Epithelial cell of proximal tubule (primary cell): ENCODE measurements at regions not wholly inside any gene's neighbourhood (a gene's known extent, or its start where the extent isn't known, plus 50 kb on each side); places are given as distances from the start of the nearest gene placed in this dataset.

Source experiments
- DNase-seq: peaks from one replicate; pipeline ENCODE4 v3.0.0-alpha.2; 2011; ENCODE audit warnings: low read depth
- H3K4me3 ChIP-seq: 2 replicates; pipeline ENCODE4 v1.5.1; 2011; ENCODE audit warnings: low read depth, mild to moderate bottlenecking, low read length
- TF ChIP-seq, protein P1 (sequence below): conservative IDR thresholded peaks from 2 replicates; pipeline ENCODE4 v1.5.1; 2012; ENCODE audit warnings: low read depth, mild to moderate bottlenecking, low read length

DNA sequence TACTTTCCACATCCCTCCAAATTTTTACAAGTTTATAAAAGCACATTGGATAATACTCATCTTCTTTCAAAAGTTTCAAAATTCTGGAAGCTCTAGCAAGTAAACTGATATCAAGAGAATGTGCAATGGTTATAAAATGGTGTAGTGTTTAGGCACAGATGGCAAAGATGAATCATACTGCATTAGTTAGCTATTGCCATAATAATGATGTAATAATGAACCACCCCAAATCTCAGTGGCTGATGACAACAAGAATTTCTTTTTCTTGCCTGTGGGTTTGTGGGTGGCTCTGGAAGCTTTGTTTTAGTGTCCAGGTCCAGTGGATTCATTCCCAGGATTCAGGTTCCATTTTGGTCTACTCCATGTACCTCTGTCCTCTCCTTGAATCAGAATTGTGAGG, 319.0 kb downstream of the BRINP1 start:
- no peak for DNase-seq
- TF ChIP-seq, protein P1, sequence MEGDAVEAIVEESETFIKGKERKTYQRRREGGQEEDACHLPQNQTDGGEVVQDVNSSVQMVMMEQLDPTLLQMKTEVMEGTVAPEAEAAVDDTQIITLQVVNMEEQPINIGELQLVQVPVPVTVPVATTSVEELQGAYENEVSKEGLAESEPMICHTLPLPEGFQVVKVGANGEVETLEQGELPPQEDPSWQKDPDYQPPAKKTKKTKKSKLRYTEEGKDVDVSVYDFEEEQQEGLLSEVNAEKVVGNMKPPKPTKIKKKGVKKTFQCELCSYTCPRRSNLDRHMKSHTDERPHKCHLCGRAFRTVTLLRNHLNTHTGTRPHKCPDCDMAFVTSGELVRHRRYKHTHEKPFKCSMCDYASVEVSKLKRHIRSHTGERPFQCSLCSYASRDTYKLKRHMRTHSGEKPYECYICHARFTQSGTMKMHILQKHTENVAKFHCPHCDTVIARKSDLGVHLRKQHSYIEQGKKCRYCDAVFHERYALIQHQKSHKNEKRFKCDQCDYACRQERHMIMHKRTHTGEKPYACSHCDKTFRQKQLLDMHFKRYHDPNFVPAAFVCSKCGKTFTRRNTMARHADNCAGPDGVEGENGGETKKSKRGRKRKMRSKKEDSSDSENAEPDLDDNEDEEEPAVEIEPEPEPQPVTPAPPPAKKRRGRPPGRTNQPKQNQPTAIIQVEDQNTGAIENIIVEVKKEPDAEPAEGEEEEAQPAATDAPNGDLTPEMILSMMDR = no peak
- H3K4me3 ChIP-seq = no peak overlapping the region

DNA sequence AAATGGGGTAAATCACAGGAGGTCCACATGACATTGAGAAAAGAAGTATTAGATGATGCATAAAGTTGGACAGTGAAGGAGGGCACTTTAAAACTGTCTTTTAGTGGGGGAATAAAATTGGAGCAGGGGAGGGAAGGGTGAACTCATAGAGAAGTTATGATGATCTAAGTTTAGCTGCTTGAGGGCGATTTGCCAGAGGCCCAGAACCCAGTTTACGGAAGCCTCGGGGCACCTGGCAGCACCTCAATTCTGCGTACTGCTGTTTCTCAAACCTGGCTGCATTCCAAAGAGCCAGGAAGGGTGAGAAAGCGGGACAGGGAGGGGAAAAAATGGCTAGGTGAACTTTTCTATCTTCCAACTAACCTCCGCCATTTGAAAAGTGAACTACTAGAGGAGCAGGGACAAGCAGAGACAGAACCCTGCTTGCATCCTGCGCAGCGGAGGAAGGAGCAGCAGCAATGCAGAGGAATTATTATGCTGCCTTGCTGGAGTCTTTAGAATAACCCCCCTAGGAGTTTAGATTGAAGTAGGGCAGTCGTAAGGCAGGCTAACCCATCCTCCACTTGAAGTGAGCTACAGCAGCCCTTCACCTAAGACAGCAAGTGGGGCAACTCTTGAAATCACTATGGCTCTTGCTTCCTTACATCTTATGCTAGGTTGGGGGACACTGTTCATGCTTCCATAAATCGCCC, 316.8 kb downstream of the BRINP1 start:
- TF ChIP-seq, protein P1 = no peak
- no peak for DNase-seq
- no peak overlapping the region for H3K4me3 ChIP-seq

DNA sequence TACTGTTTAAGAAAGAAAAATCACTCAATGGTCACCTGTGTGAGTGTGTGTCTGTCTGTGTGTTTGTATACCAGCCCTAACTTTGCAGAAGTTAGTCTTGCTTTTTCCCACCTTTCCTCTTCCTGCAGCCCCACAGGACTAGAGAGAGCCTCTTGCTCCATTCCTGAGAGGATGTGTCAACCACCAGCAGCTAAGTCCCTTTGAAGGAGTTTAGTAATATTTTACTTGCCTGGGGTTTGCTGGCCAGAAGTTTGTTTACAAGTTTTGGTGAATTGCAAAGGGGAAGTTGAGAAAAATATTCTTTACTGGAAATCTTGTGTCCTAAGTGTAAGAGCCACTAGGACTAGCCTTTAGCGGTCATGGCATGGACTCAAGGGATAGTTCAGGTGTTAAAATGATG, 316.2 kb downstream of the BRINP1 start:
- TF ChIP-seq, protein P1 = no peak
- no peak for DNase-seq
- no peak overlapping the region for H3K4me3 ChIP-seq

DNA sequence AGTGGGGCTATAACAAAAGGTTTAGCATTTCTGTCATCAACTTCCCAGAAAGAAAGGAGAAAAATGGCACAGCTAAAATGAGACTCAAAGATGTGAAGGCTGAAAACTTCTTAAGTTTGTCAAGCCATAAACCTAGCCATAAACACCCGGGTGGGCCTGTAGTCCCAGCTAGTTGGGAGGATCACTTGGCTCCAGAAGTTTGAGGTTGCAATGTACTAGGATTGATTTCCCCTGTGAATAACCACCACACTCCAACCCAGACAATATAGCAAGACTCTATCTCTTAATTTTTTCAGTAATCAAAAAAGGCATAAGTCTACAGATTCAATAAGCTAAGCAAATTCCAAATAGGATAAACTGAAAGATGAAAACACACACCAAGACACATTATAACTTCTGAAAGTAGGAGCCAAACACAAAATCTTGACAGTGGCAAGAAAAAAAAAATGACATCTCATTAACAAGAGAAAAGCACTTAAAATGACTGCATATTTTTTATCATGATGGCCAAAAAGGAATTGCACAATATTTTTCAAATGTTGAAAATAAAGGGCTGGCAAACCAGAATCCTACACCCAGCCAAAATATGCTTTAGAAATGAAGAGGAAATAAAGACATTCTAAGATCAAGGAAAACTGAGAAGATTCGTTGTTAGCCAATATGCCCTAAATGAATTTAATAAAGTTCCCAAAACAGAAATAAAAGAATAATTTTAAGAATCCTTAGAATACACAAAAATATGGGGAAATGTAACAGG, 308.4 kb downstream of the BRINP1 start:
- H3K4me3 ChIP-seq = no peak overlapping the region
- TF ChIP-seq, protein P1 = no peak
- DNase-seq = no peak

DNA sequence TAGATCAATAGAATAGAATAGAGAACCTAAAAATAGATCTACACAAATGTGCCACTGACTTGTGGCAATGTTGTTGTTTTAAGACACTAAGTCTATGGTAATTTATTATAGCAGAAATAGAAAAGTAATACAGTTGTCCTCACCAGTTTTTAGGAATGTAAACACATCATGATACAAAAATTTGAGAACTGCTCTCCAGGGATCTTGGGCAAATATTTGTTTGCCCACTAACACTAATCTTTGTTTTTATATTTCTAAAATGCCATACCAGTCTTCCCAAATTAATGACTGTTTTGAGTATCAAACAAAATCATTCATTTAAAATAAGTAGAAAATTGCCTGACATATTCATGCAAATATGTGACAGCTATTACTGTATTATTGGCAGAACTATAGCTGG, 297.6 kb downstream of the BRINP1 start:
- DNase-seq = no peak
- no peak overlapping the region for H3K4me3 ChIP-seq
- TF ChIP-seq, protein P1 = no peak

DNA sequence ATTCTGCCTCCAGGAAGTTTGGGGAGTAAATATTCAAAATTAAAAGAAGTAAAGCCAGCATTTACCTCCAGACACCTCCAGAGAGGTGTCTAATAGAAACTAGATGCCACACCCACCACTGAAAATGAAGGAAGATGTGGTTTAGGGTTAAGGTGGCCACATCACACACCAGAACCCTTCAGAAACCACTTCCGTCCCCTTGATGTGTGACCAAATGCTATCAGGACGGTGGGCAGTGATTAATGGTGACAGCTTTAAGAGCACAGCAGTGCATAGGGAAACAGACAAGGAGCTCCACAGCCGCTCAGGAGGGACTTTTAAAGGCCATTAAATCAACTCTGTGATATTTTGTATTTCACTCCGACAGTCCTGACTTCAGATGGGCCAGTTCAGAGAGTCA, 295.2 kb downstream of the BRINP1 start:
- TF ChIP-seq, protein P1 = no peak
- H3K4me3 ChIP-seq = no peak overlapping the region
- DNase-seq = no peak
